ENCODE measurements at regions not wholly inside any gene's neighbourhood (a gene's known extent, or its start where the extent isn't known, plus 50 kb on each side); places are given as distances from the start of the nearest gene placed in this dataset.

- POLR2A ChIA-PET: no interaction called here
- Histone ChIP-seq H3K9me3 (replicated peaks; ENCODE audit: control insufficient read depth, insufficient read depth, low read length) (no peaks in the 10 kb centered on the region), H3K4me2 (ENCODE audit: insufficient read depth, low read length) (no peak overlapping the region), H3K27ac (ENCODE audit: insufficient read depth, low read depth, low read length) (no peak overlapping the region), H3K27me3 (ENCODE audit: control insufficient read depth in 2 of 2, insufficient read depth in 2 of 2, low read length in 2 of 2) (no peaks in the 10 kb centered on the region), H3K79me2 (ENCODE audit: control insufficient read depth, insufficient read depth, low read length) (no peaks in the 10 kb centered on the region), H3K9me1 (replicated peaks; ENCODE audit: control insufficient read depth, extremely low read depth, insufficient read depth, low read length) (no peaks in the 10 kb centered on the region), H2AFZ (ENCODE audit: low read depth, low read length) (no peak overlapping the region), H3K36me3 (ENCODE audit: control insufficient read depth in 2 of 2, extremely low read depth in 1 of 2, insufficient read depth in 2 of 2, low read length in 2 of 2) (no peaks in the 10 kb centered on the region), H3K4me1 (ENCODE audit: control insufficient read depth, extremely low read depth, insufficient read depth, low read length) (no peaks in the 10 kb centered on the region), H3K4me3 (replicated peaks in 1 of 3; ENCODE audit: insufficient read depth in 1 of 3, low read depth in 1 of 3, low read length in 3 of 3) (no peak overlapping the region), H3K9ac (replicated peaks; ENCODE audit: extremely low read depth, insufficient read depth, low read length) (no peak overlapping the region), H4K20me1 (replicated peaks; ENCODE audit: control insufficient read depth, extremely low read depth, insufficient read depth, low read length) (no peaks in the 10 kb centered on the region)
- DNase-seq (ENCODE audit: low read depth, low spot score) (no peak), FAIRE-seq (no peak)
- dilution Hi-C loops (cut with MboI; ENCODE audit: extremely low pct_ligation_motif_present, low sequenced_read_pairs) (no loop called here), intact Hi-C loops (cut with micrococcal nuclease) (no loop called here)
- CTCF ChIA-PET: no interaction called here
- TF ChIP-seq EZH2 (IDR thresholded peaks at IDR 0.05; ENCODE audit: borderline replicate concordance, low read depth, low read length, severe bottlenecking): no peak
- TF ChIP-seq MAX (IDR thresholded peaks at IDR 0.05; ENCODE audit: insufficient read depth, insufficient read length): no peak
- TF ChIP-seq FOS (IDR thresholded peaks at IDR 0.05; ENCODE audit: borderline replicate concordance, insufficient read depth, low read length): no peak
- no peak for TF ChIP-seq GATA2 (IDR thresholded peaks at IDR 0.05; ENCODE audit: insufficient read depth, insufficient read length, low read depth, low read length)
- TF ChIP-seq POLR2A (IDR thresholded peaks at IDR 0.05; ENCODE audit: low read depth, low read length): no peak
- TF ChIP-seq JUN (IDR thresholded peaks at IDR 0.05; ENCODE audit: borderline replicate concordance, insufficient read depth, insufficient read length, low read depth): no peak
- no peak for TF ChIP-seq MYC (IDR thresholded peaks at IDR 0.05; ENCODE audit: low read depth, low read length)
- TF ChIP-seq POLR2AphosphoS5 (IDR thresholded peaks at IDR 0.05; ENCODE audit: insufficient read depth, low read depth, low read length): no peak
- no peak for TF ChIP-seq CTCF (IDR thresholded peaks at IDR 0.05; ENCODE audit: extremely low read depth in 1 of 2, insufficient read depth in 1 of 2, low read depth in 1 of 2, low read length in 2 of 2)
- BruUV-seq (replicated peaks): no TSS peak
Observed at GRCh38 chr2:166627893-166628292, 133.8 kb upstream of the SCN7A start.
